HG02973 (cell line): ENCODE measurements at regions not wholly inside any gene's neighbourhood (a gene's known extent, or its start where the extent isn't known, plus 50 kb on each side); places are given as distances from the start of the nearest gene placed in this dataset.
"Not testable (repeated sequence)": the region's sequence is repeated elsewhere in the genome, so short reads cannot be mapped to it uniquely, and the experiment has no call there.

Source experiments
- ATAC-seq: cut with Tn5 transposase; IDR thresholded peaks from one replicate; pipeline ENCODE4 v1.9.1; 2021; ENCODE audit warnings: moderate library complexity; ENCODE audit not compliant: unreplicated experiment

DNA sequence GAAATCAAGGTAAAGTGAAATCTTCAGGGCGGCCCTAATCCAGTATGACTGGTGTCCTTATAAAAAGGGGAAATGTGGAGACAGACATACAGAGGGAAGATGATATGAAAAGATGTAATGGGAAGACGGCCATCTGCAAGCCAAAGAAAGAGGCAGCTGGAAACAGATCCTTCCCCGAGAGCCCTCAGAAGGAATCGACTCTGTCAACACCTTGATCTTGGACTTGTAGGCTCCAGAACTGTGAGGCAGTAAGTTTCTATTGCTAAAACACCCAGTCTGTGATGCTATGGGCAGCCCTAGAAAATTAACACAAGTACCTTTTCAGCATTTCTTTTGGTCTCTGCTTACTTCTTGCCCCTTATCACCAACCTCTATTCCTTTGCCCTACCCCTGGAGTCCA, 174.7 kb upstream of the TPM1 start:
- no peak for ATAC-seq

DNA sequence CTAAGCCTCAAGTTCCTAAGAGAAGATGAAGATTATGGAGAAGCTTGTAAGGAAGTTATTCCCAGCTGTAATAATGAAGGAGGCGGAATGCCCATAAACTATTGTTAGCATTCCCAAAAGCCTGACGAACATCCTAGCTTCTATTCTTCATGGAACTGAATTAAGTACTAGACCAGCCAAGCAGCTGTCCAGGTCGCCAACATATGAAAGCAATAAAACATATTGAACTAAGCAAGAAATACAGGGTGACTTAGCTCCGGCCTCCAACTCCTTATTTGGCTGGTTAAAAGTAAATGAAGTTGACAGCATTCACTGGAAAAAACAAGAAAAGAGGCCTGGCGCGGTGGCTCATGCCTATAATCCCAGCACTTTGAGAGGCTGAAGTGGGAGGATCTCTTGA, 174.0 kb upstream of the TPM1 start:
- ATAC-seq = no peak

DNA sequence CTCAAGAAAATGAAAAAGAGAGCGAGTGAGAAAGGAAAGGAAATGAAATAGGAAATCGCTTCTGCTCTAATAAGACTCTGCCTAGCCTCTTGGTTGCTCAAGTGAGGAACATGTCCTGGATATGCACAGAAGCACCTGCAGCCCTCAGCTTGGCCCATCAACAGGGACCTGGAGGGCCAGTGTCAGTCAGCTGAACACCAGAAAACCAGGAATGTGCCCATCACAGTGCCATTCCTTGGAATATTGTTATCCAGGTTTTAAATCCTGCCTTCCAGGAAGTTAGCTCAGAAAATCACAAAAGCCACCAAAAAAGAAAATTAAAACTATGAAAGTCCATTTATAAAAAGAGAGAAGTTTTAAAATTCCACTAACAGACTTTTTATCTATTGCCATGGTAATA, 173.4 kb upstream of the TPM1 start:
- ATAC-seq = no peak

DNA sequence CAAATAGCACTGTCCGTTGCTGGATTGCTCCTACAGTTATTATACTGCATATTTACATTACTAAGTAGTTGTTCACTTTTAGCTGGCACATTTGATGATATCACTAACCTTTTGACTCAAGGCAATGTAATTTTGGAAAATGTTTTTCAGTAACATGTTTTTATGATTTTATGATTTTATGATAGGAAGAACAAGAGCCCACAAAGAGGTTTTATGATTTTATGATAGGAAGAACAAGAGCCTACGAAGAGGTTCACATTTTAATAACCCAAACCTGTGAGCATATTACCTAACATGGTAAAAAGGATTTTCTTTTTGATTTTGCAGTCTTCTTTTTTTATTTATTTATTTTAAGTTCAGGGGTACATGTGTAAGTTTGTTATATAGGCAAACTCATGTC, 172.3 kb upstream of the TPM1 start:
- no peak for ATAC-seq

DNA sequence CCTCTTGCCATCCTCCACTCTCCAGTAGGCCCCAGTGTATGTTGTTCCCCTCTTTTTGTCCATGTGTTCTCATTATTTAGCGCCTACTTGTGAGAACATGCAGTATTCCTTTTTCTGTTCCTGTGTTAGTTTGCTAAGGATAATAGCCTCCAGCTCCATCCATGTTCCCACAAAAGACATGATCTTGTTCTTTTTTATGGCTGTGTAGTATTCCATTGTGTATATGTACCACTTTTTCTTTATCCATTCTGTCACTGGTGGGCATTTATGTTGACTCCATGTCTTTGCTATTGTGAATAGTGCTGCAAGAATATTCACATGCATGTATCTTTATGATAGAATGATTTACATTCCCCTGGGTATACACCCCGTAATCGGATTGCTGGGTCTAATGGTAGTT, 171.8 kb upstream of the TPM1 start:
- ATAC-seq = not testable (repeated sequence)

DNA sequence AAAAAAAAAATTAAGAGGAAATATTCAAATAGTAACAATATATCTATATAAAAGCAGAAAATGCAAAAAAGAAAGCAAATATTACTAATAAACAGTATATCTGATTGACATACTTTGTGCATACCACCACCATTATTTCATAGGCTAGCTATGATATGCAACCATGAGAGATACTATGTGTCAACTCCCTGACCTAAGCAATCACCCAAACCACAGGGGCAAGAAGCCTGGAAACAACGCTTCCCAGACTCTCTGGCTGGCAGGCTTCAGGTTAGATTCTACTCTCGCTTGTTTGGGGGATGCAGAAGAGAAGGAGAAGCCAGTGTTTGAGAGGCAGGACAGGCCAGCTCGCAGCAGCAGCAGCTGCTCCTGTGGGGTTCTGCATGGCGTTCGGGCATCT, 169.3 kb upstream of the TPM1 start:
- ATAC-seq = no peak

DNA sequence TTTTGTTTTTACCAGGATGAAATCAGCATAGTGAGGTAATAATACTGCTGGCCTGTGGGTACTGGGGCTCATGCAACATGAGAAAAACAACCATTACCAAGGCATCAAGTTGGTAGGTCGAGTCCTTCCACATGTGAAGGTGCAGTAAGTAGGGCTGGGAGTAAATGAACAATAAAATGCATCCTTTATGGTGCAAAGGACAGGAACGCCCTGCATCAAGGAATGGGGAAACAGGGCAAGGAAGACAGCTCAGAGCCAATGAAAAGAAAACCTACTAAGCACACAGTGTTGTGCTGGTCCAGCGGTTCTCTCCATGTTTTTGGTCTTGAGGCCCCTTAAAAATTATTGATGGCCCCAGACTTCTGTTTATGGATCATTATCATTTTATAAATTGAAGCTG, 168.5 kb upstream of the TPM1 start:
- no peak for ATAC-seq

DNA sequence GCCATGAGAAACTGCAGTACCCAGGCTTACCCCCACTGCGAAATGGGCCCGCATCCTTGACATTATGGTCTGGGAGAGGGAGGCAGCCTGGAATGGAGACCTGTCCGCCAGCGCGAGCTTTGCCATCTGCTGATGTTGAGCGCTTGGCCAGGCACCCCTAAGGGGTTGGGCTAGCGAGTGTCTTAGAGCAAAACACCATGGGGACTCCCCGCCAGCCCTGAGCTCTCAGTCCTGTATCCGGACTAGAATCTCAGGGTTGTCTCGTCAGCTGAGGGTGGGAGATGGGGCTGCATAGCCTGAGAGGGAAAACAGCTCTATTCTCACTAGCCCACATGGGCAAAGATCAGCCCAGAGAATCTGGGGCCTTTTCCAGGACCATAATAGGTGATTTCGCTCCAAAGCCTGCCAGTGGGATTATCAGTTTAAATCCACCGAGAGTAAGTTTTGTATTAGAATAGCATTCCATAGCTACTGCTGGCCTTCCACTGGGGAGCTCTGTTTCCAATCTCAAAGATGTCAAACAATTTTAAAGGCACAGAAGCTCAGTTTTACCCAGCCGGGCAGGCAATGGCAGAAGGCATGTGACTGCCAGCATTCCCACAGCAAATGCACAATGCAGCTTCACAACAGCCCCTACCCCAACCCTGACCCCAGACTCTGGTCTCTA, 167.5 kb upstream of the TPM1 start:
- ATAC-seq = no peak

DNA sequence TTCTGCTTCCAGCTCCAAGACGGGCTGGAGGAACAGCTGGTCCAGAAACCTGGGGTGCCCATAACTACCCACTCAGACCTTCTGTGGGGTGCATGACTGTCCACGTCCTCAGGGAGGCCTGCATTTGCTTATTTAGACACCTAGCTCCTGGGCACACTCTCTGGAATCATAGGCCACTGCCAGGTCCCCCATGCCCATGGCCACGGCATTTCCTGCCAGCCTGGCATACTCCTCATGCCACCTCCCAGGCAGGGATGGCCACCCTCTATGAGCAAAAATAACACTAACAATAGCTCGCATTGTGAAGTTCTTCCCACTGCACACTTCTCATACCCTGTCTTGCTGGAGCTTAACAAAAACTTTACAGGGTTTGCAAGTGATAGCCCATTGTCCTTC, 166.9 kb upstream of the TPM1 start:
- ATAC-seq = no peak

DNA sequence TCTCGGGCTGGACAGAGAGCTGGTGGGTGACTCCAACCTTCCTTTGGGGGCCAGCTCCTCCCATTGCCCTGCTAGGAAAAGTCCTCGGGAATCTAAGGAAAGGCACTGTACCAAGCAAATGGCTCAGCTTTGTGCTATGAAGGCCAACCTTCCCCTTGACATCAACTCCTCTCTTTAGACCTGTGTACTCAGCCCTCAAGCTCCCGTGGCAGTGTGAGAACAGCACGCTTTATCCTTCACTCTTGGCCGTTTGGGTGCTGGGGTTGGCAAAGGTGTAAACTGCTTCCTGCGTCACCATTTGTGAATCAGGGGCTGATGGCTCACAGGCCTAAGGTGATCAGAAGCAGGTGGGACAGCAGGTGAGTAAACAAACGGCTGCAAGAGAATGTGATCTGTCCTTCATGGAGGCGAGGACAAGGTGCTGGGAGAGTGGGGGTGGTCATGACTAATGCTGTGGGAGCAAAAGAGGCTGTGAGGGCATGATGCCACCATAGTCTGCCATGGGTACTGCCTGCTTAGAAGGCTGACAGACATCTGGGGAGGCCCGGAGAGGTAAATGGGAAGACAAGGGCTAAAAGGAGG, 165.2 kb upstream of the TPM1 start:
- no peak for ATAC-seq

DNA sequence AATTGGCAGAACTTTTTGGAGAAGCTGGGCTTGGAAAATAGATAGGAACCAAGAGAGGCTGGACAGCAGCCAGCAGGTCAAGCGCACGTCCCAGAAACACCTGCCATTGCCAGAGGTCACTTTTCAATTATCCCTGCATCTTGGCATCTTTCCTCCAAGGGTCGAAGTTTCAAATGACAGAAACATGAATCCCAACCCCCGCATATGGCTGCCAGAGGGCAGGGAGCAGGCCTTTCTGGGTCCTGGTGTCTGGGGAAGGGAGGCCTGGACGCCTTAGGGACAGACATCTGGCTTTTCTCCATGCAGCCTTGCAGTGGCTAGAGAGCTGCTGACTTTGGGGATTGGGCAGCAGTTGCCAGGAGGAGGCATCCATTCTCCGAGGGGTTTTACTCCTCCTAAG, 164.5 kb upstream of the TPM1 start:
- ATAC-seq = no peak

DNA sequence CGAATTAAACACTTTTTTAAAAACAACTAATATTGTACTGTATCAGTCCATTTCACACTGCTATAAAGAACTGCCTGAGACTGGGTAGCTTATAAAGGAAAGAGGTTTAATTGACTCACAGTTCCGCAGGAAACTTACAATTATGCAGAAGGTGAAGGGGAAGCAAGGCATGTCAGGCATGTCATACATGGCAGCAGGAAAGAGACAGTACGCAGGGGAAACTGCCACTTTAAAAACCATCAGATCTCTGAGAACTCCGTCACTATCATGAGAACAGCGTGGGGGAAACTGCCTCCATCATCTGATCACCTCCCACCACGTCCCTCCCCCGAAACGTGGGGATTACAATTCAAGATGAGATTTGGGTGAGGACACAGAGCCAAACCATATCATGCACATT, 162.8 kb upstream of the TPM1 start:
- no peak for ATAC-seq

DNA sequence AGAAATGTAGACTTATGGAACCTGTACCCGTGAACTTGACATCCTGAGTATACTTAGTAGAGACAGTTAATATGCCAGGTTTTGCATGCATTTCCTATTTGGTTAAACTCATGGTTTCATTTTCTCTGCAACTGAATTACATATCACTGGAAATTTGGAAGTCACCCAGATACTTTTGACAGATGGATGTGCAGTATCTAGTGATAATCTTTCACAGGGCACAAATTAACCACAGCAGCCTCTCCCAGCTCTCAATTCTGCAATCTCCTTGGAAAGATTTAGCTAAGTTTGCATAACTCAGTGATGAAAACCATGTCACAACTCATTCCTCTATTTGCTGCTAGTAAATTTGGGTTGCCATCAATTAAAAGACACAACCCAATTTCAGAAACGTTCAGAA, 162.3 kb upstream of the TPM1 start:
- no peak for ATAC-seq

DNA sequence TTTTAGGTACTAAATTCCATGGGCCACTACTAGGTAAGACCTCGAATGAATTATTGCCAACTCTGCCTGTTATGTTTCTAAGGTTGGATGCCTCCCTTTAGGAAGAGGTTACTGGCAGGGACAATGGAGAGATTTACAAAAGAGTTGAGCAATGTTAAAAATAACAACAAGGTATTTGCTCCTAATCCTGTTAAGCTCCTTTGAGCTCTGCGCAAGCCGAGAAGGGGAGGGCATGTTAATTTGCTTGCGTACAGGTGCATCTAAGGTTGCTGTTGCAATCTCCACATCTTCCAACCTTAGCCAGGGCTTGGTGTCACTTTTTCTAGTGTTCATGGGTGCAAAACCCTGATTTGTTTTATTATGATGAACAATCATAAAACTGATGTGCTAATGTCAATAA, 161.5 kb upstream of the TPM1 start:
- no peak for ATAC-seq

DNA sequence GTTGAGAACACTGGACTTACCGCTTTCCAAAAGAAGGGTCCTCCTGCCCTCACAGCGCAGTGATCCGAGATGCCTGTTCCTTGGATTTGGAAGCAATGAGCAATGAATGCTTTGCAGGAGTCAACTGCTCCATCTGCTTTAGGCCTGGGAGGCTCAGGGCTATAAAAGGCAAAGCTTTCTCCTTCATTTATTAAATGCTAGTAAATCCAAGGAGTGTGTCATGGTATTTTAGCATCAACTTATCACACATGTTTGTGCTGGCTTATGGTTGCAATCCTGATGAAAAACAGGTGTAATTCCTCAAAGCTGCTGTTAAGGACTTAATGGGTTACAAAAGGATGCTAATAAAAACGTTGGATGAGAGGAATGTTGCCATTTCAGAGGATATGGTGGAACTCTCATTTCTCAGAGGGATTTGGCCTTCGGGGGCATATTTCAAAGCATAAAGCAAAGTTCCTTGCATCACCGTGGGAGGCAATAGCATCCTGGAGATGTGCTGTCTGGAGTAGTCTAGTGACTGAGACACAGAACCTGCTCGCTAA, 158.5 kb upstream of the TPM1 start:
- ATAC-seq = no peak

DNA sequence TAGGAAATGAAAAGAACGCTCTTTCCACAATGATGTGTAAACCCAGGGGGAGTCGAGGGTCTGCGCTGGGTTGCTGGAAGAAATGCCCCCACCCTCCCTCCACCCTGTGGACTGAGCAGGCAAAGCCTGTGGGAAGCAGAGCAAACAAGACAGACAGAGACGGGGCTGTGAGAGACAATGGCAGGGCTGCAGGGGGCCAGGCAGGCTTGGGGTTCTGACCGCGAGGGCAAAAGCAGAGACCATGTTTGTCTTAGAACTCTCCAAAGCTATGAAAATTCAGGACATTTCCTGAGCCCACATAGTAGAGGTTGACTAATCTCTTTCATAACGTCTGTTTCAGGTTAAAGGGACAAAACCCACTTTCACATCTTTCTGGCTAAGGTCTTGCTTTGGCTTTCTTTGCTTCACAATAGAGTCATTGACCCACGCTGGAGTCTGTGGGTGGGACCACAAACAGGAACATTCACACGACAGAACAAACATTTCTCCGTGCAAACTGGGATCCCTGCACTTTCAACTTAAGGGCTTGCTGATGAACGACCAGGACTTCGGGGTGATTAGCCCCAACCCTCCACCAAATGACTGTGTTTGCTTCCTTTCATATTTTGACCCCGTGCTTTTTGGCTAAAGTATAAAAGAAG, 156.0 kb upstream of the TPM1 start:
- ATAC-seq = no peak

DNA sequence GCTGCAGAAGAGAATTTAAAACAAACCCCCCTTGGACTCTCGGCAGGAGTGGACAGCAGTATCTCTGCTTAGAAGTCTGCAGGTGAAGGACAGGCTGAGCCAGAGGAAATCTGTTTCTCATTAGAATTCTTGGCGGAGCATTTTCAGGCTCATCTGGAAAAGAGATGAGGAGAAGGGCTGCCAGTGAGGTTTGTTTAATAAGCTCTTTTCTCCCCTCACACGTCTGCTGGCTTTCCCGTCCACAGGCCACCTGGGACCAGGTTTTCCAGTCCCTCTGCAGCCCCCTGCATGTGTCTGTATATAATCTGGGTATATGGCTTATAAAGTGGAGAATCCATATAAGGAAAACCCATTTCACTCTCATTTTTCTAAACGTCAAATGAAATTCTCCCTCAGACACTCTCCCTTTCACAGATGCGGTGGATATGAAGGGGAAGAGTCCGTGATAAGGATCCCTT, 155.4 kb upstream of the TPM1 start:
- no peak for ATAC-seq

DNA sequence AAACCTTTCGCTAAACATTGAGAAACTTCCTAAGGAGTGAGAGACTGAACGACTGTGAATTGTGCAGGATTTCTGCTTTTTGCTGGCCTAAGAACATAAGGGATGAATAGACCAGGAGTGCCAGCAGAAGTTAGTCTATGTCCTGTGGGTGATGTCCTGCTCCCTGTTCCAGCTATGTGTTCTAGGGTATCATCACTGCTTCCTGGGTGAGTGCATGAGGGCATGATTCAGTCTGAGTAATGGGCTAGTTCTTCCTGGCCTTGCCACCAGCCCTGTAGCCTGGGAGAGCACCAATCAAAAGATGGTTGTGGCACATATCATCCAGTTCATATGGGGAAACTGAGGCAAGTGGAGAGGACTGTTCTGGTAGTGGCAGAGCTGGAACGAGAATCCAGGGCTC, 153.9 kb upstream of the TPM1 start:
- ATAC-seq = no peak

DNA sequence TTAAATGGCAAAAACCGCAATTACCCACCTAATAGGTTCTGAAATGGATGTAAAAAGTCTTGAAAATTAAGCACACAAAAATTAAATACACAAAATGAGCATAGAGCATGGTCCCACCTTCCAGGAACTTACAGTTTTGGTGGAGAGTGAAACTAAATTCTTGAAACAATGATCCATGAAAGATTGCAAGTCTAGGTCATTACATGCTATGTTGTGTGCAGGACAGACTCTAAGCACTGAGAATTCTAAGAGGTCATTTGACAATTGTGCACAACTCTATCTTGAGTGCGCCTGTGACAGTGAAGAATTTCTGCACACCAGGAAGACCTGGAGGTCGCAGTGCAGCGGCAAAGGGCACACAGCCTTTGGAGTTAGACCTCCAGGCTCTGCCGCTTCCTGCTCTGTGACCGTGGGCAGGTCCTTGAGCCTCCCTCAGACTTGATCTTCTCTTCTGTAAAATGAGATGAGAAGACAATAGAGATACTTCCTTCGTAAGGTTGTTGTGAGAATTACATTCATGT, 153.3 kb upstream of the TPM1 start:
- no peak for ATAC-seq

DNA sequence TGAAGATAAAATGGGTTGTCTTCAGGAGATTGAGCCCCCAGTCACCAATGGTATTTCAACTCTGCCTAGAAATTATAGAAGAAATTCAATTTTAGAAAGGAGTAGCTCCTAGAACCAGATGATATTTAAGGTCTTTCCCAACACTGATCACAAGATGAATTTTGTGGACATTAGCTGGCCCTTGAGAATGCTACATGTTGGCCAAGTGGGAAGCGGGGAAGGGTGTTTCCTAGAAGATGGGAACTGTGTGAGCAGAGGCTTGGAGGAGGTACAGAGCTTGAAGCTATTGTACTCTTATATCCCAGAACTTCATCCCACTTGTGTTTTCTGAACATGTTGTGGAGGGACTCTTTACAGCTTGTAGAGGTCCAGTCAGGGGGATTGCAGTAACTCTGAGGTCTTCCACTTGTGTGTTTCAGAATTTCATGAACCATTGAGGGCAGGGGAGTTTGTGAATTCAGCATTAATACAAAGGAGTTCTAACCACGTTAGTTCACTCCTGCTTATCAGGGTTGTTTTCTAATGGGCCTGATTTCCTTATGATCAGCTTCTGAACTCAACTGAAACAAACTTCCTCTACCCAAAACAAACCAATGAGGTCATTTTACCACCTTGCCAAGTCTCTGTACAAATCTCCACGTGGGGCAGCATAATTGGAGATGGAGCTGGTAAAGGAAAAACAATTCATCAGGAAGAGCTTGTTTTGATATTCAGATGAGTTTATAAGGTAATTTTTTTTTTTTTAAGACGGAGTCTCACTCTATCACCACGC, 152.6 kb upstream of the TPM1 start:
- ATAC-seq = no peak

DNA sequence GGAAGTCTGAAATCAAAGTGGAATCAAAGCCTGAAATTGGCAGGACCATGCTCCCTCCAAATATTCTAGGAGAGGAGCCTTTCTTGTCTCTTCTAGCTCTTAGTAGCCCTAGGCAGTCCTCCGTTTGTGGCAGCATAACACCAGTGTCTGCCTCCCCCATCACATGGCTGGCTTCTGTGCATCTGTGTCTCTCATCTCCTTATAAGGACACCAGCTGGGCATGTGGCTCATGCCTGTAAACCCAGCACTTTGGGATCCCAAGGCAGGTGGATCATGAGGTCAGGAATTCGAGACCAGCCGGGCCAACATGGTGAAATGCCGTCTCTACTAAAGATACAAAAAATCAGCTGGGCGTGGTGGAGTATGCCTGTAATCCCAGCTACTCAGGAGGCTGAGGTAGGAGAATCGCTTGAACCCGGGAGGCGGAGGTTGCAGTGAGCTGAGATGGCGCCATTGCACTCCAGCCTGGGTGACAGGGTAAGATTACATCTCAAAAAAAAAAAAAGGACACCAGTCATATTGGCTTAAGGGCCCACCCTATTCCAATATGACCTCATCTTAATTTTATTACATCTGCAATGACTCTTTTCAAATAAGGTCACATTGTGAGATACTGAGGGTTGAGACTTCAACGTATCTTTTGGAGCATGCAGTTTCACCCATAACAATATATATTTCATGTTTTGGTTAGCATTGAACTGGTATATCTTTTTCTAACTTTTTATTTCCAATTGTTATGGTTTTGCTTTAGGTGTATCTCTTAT, 148.0 kb upstream of the TPM1 start:
- no peak for ATAC-seq
